ENCODE measurements at regions not wholly inside any gene's neighbourhood (a gene's known extent, or its start where the extent isn't known, plus 50 kb on each side); places are given as distances from the start of the nearest gene placed in this dataset.
"Not testable (repeated sequence)": the region's sequence is repeated elsewhere in the genome, so short reads cannot be mapped to it uniquely, and the experiment has no call there.

DNA sequence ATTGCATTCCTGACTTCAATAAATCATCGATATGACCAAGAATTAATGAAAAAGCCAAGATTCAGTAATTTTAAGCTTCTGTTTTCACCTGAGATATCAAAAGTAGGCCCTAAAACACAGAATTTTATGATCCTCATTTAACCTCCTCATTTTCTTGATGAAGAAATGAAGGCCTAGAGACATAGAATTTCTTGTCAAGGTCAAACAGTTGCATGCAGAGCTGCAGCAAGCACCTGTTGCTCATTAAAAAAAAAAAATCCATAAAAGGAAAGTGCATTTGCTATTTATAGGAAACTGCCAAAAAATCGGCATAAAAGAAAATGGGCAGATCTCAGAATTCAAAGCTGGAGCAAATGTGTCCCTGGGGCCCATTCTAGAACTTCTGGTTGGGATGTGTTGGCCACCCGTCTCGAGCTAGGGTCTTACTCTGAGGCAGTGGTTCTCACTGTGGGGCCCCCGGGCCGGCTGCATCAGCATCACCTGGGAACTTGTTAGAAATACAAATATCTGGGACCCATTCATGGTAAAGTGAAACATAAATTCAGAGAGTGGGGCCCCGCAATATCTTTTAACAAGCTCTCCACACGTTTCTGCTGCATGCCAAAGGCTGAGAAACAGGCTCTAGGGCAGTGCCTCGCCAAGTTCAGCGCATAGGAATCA, 224.7 kb upstream of the UBL3 start:
- H3K27me3 ChIP-seq (replicated peaks; ENCODE audit: control insufficient read depth, insufficient read depth, low read length, poor library complexity, severe bottlenecking) = no peaks in the 10 kb centered on the region
- H3K9me3 ChIP-seq (ENCODE audit: control insufficient read depth, low read length) = no peaks in the 10 kb centered on the region
- H3K27ac ChIP-seq (ENCODE audit: insufficient read depth, low read length, poor library complexity, severe bottlenecking) = no peak overlapping the region
- H3K4me3 ChIP-seq (ENCODE audit: insufficient read depth, low read depth, low read length, poor library complexity, severe bottlenecking) = no peak overlapping the region
- DNase-seq = no peak
- no peaks in the 10 kb centered on the region for H3K4me1 ChIP-seq (ENCODE audit: control insufficient read depth, insufficient read depth, low read length, poor library complexity, severe bottlenecking)
- no peaks in the 10 kb centered on the region for H3K36me3 ChIP-seq (ENCODE audit: control insufficient read depth, insufficient read depth, low read length)

DNA sequence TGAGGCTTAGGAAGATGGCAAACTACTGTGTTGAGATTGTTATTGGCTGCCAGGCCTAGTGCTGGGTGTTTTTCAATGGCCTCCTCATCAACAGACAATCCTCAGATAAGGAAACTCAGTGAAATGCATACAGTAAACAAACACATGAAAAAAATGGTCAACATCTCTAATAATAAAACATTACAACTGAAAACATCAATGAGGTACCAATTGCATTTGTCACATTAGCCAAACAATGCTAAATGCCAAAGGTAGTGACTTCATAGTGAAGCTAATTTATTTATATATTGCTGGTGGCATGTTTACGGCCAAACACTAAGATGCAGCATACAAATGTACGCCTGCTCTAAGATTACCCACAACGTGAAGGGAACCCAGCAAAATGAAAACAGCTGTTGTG, 224.0 kb upstream of the UBL3 start:
- H3K36me3 ChIP-seq (ENCODE audit: control insufficient read depth, insufficient read depth, low read length) = no peaks in the 10 kb centered on the region
- H3K27me3 ChIP-seq (replicated peaks; ENCODE audit: control insufficient read depth, insufficient read depth, low read length, poor library complexity, severe bottlenecking) = no peaks in the 10 kb centered on the region
- H3K9me3 ChIP-seq (ENCODE audit: control insufficient read depth, low read length) = no peaks in the 10 kb centered on the region
- no peak overlapping the region for H3K27ac ChIP-seq (ENCODE audit: insufficient read depth, low read length, poor library complexity, severe bottlenecking)
- H3K4me1 ChIP-seq (ENCODE audit: control insufficient read depth, insufficient read depth, low read length, poor library complexity, severe bottlenecking) = no peaks in the 10 kb centered on the region
- no peak overlapping the region for H3K4me3 ChIP-seq (ENCODE audit: insufficient read depth, low read depth, low read length, poor library complexity, severe bottlenecking)
- DNase-seq = no peak

DNA sequence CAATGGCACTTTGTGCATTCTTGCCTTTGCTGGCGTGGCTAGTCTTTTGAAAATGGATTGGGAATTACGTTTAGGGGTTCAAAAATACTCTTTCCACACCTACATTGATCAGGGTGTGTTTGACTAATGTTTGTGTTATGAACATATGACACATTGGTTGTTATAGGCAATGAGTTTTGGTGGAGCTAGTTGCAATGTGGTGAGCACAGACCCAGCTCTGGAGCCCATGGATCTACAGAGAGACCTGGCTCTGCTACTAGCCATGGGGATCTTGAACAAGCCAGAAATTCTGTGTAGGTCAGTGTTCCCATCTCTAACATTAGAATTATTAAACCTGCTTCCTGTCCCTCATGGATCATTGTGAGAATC, 222.4 kb upstream of the UBL3 start:
- Histone ChIP-seq H3K4me3 (ENCODE audit: insufficient read depth, low read depth, low read length, poor library complexity, severe bottlenecking) (no peak overlapping the region), H3K27me3 (replicated peaks; ENCODE audit: control insufficient read depth, insufficient read depth, low read length, poor library complexity, severe bottlenecking) (no peaks in the 10 kb centered on the region), H3K36me3 (ENCODE audit: control insufficient read depth, insufficient read depth, low read length) (no peaks in the 10 kb centered on the region), H3K27ac (ENCODE audit: insufficient read depth, low read length, poor library complexity, severe bottlenecking) (no peak overlapping the region), H3K9me3 (ENCODE audit: control insufficient read depth, low read length) (no peaks in the 10 kb centered on the region), H3K4me1 (ENCODE audit: control insufficient read depth, insufficient read depth, low read length, poor library complexity, severe bottlenecking) (no peaks in the 10 kb centered on the region)
- DNase-seq = no peak

DNA sequence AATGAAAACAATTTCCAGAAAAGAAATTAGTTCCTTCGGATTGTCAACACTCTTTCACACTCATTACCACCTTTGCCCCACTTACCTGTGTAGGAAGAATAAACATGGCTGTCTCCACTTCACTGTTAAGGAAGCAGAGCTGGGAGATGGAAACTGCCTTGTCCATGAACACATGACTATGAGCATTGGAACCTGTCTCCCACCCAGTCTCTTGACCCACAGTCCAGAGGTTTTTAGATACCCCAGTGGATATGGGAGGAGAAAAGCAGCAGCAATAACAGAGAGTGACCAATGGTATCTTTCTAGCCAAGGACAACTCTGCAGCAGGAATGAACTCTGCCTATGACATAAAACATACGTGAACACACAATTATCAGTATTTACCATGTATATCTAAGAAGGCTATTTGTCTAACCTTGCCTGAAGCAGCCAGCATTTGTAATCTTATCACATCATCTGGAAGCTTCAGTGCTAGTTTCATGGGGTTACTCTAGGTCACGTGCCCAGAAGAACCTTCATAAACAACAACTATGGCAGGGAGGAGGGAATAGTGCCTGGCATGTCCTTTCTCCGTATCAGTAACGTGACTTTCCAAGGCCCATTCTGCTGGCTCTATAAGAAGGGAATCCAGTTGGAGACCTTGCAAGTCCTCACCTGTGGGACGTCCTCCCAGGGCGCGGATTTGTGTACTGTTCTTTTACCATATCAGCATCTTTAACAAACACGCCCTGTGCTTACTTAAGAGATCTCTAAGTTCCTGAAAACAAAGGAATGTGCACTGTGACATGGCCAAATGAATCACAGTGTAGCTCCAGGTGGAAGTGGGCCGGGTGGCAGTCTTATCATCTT, 221.8 kb upstream of the UBL3 start:
- H3K9me3 ChIP-seq (ENCODE audit: control insufficient read depth, low read length) = no peaks in the 10 kb centered on the region
- no peak overlapping the region for H3K4me3 ChIP-seq (ENCODE audit: insufficient read depth, low read depth, low read length, poor library complexity, severe bottlenecking)
- DNase-seq = no peak
- H3K4me1 ChIP-seq (ENCODE audit: control insufficient read depth, insufficient read depth, low read length, poor library complexity, severe bottlenecking) = no peaks in the 10 kb centered on the region
- H3K27ac ChIP-seq (ENCODE audit: insufficient read depth, low read length, poor library complexity, severe bottlenecking) = no peak overlapping the region
- H3K36me3 ChIP-seq (ENCODE audit: control insufficient read depth, insufficient read depth, low read length) = no peaks in the 10 kb centered on the region
- no peaks in the 10 kb centered on the region for H3K27me3 ChIP-seq (replicated peaks; ENCODE audit: control insufficient read depth, insufficient read depth, low read length, poor library complexity, severe bottlenecking)

DNA sequence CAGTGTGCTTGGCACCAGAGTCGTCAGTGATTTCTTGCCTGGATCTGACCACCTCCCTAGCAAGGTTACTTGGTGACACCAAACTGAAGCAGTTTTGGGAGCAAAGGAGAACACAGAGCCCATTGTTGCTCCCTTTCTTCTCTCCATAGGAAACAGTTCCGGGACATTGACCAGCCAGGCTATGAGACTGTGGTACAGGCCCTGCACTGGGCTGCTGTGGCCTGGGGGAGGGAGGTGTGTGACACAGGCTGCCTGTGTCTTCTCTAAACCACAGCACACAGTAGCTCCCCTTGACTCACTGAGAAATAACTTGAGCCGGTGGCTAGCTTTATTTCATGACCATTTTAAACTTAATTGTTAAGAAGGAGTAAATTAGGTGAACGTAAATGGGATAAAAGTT, 214.8 kb upstream of the UBL3 start:
- no peak for DNase-seq
- H3K27ac ChIP-seq (ENCODE audit: insufficient read depth, low read length, poor library complexity, severe bottlenecking) = no peak overlapping the region
- H3K27me3 ChIP-seq (replicated peaks; ENCODE audit: control insufficient read depth, insufficient read depth, low read length, poor library complexity, severe bottlenecking) = no peaks in the 10 kb centered on the region
- no peak overlapping the region for H3K4me3 ChIP-seq (ENCODE audit: insufficient read depth, low read depth, low read length, poor library complexity, severe bottlenecking)
- H3K4me1 ChIP-seq (ENCODE audit: control insufficient read depth, insufficient read depth, low read length, poor library complexity, severe bottlenecking) = no peaks in the 10 kb centered on the region
- H3K36me3 ChIP-seq (ENCODE audit: control insufficient read depth, insufficient read depth, low read length) = no peaks in the 10 kb centered on the region
- no peaks in the 10 kb centered on the region for H3K9me3 ChIP-seq (ENCODE audit: control insufficient read depth, low read length)

DNA sequence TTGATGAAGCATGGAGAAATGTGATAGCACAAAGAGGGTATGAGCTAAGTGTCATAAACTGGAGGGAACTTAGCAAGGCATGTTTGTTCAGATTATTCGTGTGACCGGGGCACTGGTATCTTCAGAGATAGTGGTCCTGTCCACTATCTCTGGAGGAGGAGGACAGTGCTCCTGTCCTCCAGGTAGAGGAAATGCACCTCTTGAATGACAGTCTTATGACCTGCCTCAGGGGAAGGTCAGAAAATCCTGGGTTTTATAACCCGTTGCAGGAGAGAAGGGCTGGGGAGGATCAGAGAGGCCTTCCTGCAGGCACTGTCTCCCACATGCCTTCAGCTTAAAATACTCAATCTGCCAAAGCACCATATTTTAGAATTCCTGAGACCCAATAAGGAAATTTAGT, 213.5 kb upstream of the UBL3 start:
- no peaks in the 10 kb centered on the region for H3K9me3 ChIP-seq (ENCODE audit: control insufficient read depth, low read length)
- no peak overlapping the region for H3K27ac ChIP-seq (ENCODE audit: insufficient read depth, low read length, poor library complexity, severe bottlenecking)
- H3K36me3 ChIP-seq (ENCODE audit: control insufficient read depth, insufficient read depth, low read length) = no peaks in the 10 kb centered on the region
- no peaks in the 10 kb centered on the region for H3K27me3 ChIP-seq (replicated peaks; ENCODE audit: control insufficient read depth, insufficient read depth, low read length, poor library complexity, severe bottlenecking)
- H3K4me1 ChIP-seq (ENCODE audit: control insufficient read depth, insufficient read depth, low read length, poor library complexity, severe bottlenecking) = no peaks in the 10 kb centered on the region
- no peak for DNase-seq
- H3K4me3 ChIP-seq (ENCODE audit: insufficient read depth, low read depth, low read length, poor library complexity, severe bottlenecking) = no peak overlapping the region

DNA sequence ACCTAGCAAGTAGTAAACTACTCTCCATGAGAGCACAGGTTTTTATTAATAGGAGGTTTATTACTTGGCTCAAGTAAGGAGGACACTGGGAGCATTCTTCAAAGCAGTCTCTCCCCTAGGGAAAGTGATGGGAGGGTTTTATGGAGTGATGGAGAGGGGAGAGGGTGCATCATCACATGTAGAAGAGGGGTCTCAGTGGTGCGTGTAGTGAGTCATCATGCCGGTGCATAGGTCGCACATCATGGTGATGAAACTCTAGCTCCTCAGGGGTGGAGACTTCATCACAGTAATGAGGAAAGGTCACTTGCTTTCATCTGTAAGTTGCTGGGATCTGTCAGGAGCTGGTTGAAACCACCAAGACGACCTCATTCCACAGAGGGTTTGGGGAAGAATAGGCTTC, 210.8 kb upstream of the UBL3 start:
- DNase-seq = no peak
- no peak overlapping the region for H3K27ac ChIP-seq (ENCODE audit: insufficient read depth, low read length, poor library complexity, severe bottlenecking)
- H3K4me3 ChIP-seq (ENCODE audit: insufficient read depth, low read depth, low read length, poor library complexity, severe bottlenecking) = no peak overlapping the region
- no peaks in the 10 kb centered on the region for H3K4me1 ChIP-seq (ENCODE audit: control insufficient read depth, insufficient read depth, low read length, poor library complexity, severe bottlenecking)
- no peaks in the 10 kb centered on the region for H3K36me3 ChIP-seq (ENCODE audit: control insufficient read depth, insufficient read depth, low read length)
- H3K27me3 ChIP-seq (replicated peaks; ENCODE audit: control insufficient read depth, insufficient read depth, low read length, poor library complexity, severe bottlenecking) = no peaks in the 10 kb centered on the region
- H3K9me3 ChIP-seq (ENCODE audit: control insufficient read depth, low read length) = no peaks in the 10 kb centered on the region

DNA sequence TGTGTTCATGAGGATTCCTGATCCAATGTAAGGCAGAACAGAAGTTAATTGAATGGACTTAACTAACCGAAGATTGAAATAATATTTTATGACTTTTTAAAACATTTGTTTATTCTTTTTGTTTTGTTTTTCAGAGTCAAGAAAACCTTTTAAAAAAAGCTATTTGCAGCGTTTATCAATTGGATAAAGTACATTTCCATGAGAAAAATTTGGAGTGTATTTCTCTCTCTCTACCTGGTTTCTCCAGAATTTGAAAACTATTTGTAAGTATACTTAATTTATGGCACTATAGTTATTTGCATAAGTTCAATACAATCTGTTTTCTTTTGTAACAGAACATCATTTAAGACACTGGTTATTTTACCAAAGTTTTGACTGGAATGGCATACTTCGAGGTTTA, 208.0 kb upstream of the UBL3 start:
- Histone ChIP-seq H3K4me3 (ENCODE audit: insufficient read depth, low read depth, low read length, poor library complexity, severe bottlenecking) (no peak overlapping the region), H3K9me3 (ENCODE audit: control insufficient read depth, low read length) (no peaks in the 10 kb centered on the region), H3K4me1 (ENCODE audit: control insufficient read depth, insufficient read depth, low read length, poor library complexity, severe bottlenecking) (no peaks in the 10 kb centered on the region), H3K36me3 (ENCODE audit: control insufficient read depth, insufficient read depth, low read length) (no peaks in the 10 kb centered on the region), H3K27ac (ENCODE audit: insufficient read depth, low read length, poor library complexity, severe bottlenecking) (no peak overlapping the region), H3K27me3 (replicated peaks; ENCODE audit: control insufficient read depth, insufficient read depth, low read length, poor library complexity, severe bottlenecking) (no peaks in the 10 kb centered on the region)
- no peak for DNase-seq

DNA sequence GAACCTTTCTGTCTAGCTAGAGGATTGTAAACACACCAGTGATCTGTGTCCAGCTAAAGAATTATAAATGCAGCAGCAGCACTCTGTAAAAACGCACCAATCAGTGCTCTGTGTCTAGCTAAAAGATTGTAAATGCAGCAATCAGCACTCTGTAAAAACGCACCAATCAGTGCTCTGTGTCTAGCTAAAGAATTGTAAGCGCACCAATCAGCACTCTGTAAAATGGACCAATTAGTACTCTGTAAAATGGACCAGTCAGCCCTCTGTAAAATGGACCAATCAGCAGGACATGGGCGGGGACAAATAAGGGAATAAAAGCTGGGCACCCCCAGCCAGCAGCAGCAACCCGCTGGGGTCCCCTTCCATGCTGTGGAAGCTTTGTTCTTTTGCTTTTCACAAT, 204.1 kb upstream of the UBL3 start:
- not testable (repeated sequence) for H3K4me3 ChIP-seq (ENCODE audit: insufficient read depth, low read depth, low read length, poor library complexity, severe bottlenecking); H3K9me3 ChIP-seq (ENCODE audit: control insufficient read depth, low read length); H3K27me3 ChIP-seq (replicated peaks; ENCODE audit: control insufficient read depth, insufficient read depth, low read length, poor library complexity, severe bottlenecking); DNase-seq; H3K4me1 ChIP-seq (ENCODE audit: control insufficient read depth, insufficient read depth, low read length, poor library complexity, severe bottlenecking); H3K27ac ChIP-seq (ENCODE audit: insufficient read depth, low read length, poor library complexity, severe bottlenecking); H3K36me3 ChIP-seq (ENCODE audit: control insufficient read depth, insufficient read depth, low read length)

DNA sequence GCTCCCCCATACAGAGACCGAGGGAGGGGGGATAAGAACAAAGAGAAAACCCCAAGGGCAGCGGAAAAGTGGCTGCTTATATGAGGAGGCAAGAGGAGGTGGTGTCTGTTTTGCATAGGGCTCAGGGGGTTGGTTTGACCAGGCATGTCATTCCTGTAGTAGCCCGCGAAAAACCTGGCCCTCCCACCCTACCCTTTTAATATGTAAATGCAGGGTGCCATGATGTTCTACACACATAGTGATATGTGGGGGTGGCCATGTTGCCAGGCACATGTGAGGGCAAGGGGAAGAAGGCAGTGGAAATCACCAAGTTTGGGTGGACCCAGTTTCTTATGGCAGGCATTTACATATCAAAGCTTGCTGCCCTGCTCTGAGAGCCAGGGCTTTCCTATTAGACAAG, 203.5 kb upstream of the UBL3 start:
- H3K27me3 ChIP-seq (replicated peaks; ENCODE audit: control insufficient read depth, insufficient read depth, low read length, poor library complexity, severe bottlenecking) = no peaks in the 10 kb centered on the region
- H3K27ac ChIP-seq (ENCODE audit: insufficient read depth, low read length, poor library complexity, severe bottlenecking) = no peak overlapping the region
- H3K4me1 ChIP-seq (ENCODE audit: control insufficient read depth, insufficient read depth, low read length, poor library complexity, severe bottlenecking) = peaks cover 4% of the 10 kb centered on the region
- DNase-seq = no peak
- no peaks in the 10 kb centered on the region for H3K9me3 ChIP-seq (ENCODE audit: control insufficient read depth, low read length)
- H3K36me3 ChIP-seq (ENCODE audit: control insufficient read depth, insufficient read depth, low read length) = no peaks in the 10 kb centered on the region
- H3K4me3 ChIP-seq (ENCODE audit: insufficient read depth, low read depth, low read length, poor library complexity, severe bottlenecking) = no peak overlapping the region
